Mesenchymal stem cell (in vitro differentiated cells and primary cell): ENCODE measurements at regions not wholly inside any gene's neighbourhood (a gene's known extent, or its start where the extent isn't known, plus 50 kb on each side); places are given as distances from the start of the nearest gene placed in this dataset.

ENCODE experiments used
- DNase-seq: peaks from one replicate; pipeline ENCODE4 v3.0.0-alpha.2; 2013
- H2AFZ ChIP-seq: one replicate; pipeline ENCODE4 v1.6.1; 2013; ENCODE audit warnings: low read depth, mild to moderate bottlenecking, control low read depth, inconsistent platforms, low read length, moderate library complexity
- H2AK5ac ChIP-seq: 2 replicates; pipeline ENCODE4 v1.6.1; 2013; ENCODE audit warnings: low read length, moderate library complexity, mild to moderate bottlenecking, inconsistent platforms; ENCODE audit not compliant: severe bottlenecking
- H2BK120ac ChIP-seq: one replicate; pipeline ENCODE4 v1.6.1; 2013; ENCODE audit warnings: low read depth, mild to moderate bottlenecking, inconsistent platforms, low read length, moderate library complexity
- H2BK12ac ChIP-seq, 2 experiments: one replicate each; pipeline ENCODE4 v1.6.1; 2013; ENCODE audit warnings: inconsistent platforms in 2 of 2, low read length in 2 of 2, mild to moderate bottlenecking in 2 of 2, moderate library complexity in 2 of 2, control low read depth in 1 of 2
- H2BK15ac ChIP-seq: one replicate; pipeline ENCODE4 v1.6.1; 2013; ENCODE audit warnings: mild to moderate bottlenecking, low read depth, inconsistent platforms; ENCODE audit not compliant: poor library complexity, severe bottlenecking
- H2BK5ac ChIP-seq: 2 replicates; pipeline ENCODE4 v1.6.1; 2013; ENCODE audit warnings: low read depth, mild to moderate bottlenecking, low read length, control low read depth, inconsistent platforms; ENCODE audit not compliant: poor library complexity, severe bottlenecking
- H3K14ac ChIP-seq, 2 experiments: one replicate each; pipeline ENCODE4 v1.6.1; 2013; ENCODE audit warnings: inconsistent platforms in 2 of 2, low read length in 2 of 2, control low read depth in 1 of 2, mild to moderate bottlenecking in 1 of 2, moderate library complexity in 1 of 2
- H3K18ac ChIP-seq, 2 experiments: one replicate each; pipeline ENCODE4 v1.6.1; 2013; ENCODE audit warnings: inconsistent platforms in 2 of 2, low read length in 2 of 2, control low read depth in 1 of 2, low read depth in 1 of 2, mild to moderate bottlenecking in 1 of 2
- H3K23ac ChIP-seq, 2 experiments: one replicate each; pipeline ENCODE4 v1.6.1; 2013; ENCODE audit warnings: inconsistent platforms in 2 of 2, low read length in 2 of 2, mild to moderate bottlenecking in 2 of 2, moderate library complexity in 2 of 2, control low read depth in 1 of 2
- H3K27ac ChIP-seq: 2 replicates; pipeline ENCODE4 v1.5.1; 2013; ENCODE audit warnings: mild to moderate bottlenecking, moderate library complexity, low read length, control low read depth, inconsistent platforms; ENCODE audit not compliant: poor library complexity, severe bottlenecking
- H3K27me3 ChIP-seq, 2 experiments: 2 replicates each; pipeline versions ENCODE4 v1.6.1 to v1.7.0; 2013; ENCODE audit warnings: low read length in 2 of 2, mild to moderate bottlenecking in 2 of 2, moderate library complexity in 2 of 2, control low read depth in 1 of 2, inconsistent platforms in 1 of 2; ENCODE audit not compliant: control insufficient read depth in 1 of 2, insufficient read depth in 1 of 2
- H3K36me3 ChIP-seq, 2 experiments: 2 replicates each; pipeline versions ENCODE4 v1.6.1 to v1.7.0; 2013; ENCODE audit warnings: low read length in 2 of 2, control low read depth in 1 of 2, inconsistent platforms in 1 of 2, low read depth in 1 of 2, mild to moderate bottlenecking in 1 of 2; ENCODE audit not compliant: insufficient read depth in 2 of 2, control insufficient read depth in 1 of 2
- H3K4ac ChIP-seq, 2 experiments: one replicate each; pipeline ENCODE4 v1.6.1; 2013; ENCODE audit warnings: inconsistent platforms in 2 of 2, low read length in 2 of 2, mild to moderate bottlenecking in 2 of 2, moderate library complexity in 2 of 2, control low read depth in 1 of 2, low read depth in 1 of 2
- H3K4me1 ChIP-seq: 2 replicates; pipeline ENCODE4 v1.6.1; 2013; ENCODE audit warnings: low read depth, low read length, control low read depth; ENCODE audit not compliant: control insufficient read depth, insufficient read depth
- H3K4me2 ChIP-seq: 2 replicates; pipeline ENCODE4 v1.6.1; 2013; ENCODE audit warnings: low read length, mild to moderate bottlenecking, inconsistent platforms; ENCODE audit not compliant: poor library complexity, severe bottlenecking
- H3K4me3 ChIP-seq, 2 experiments: 2 replicates each; pipeline versions ENCODE4 v1.5.1 to v1.7.0; 2013; ENCODE audit warnings: low read length in 2 of 2, mild to moderate bottlenecking in 2 of 2, control low read depth in 1 of 2, low read depth in 1 of 2; ENCODE audit not compliant: insufficient read depth in 1 of 2
- H3K79me1 ChIP-seq: replicated peaks from 2 replicates; pipeline ENCODE4 v1.6.1; 2013; ENCODE audit warnings: mild to moderate bottlenecking, control low read depth, low read length, inconsistent platforms; ENCODE audit not compliant: poor library complexity, severe bottlenecking
- H3K9ac ChIP-seq: 2 replicates; pipeline ENCODE4 v1.7.0; 2013; ENCODE audit warnings: mild to moderate bottlenecking, low read length, moderate library complexity
- H3K9me3 ChIP-seq: 2 replicates; pipeline ENCODE4 v1.7.0; 2013; ENCODE audit warnings: mild to moderate bottlenecking, low read length; ENCODE audit not compliant: control insufficient read depth
- H4K8ac ChIP-seq: one replicate; pipeline ENCODE4 v1.6.1; 2013; ENCODE audit warnings: inconsistent platforms, mild to moderate bottlenecking, low read length, moderate library complexity
- H4K91ac ChIP-seq: one replicate; pipeline ENCODE4 v1.6.1; 2013; ENCODE audit warnings: mild to moderate bottlenecking, low read length, inconsistent platforms
- WGBS: methylation state at CpG from one replicate; pipeline ENCODE4 v1.1.7; 2013; ENCODE audit warnings: mixed read lengths; 5-methylcytosine and 5-hydroxymethylcytosine counted together

GRCh38 chr4:157821814-157822213, 351.0 kb downstream of the GASK1B start:
- WGBS = 83% methylated on average over 15 of the region's 15 CpGs
- Histone ChIP-seq H3K9me3 (no peaks in the 10 kb centered on the region), H3K79me1 (no peaks in the 10 kb centered on the region), H3K27ac (no peak overlapping the region), H3K23ac (no peak overlapping the region), H2BK5ac (no peak overlapping the region), H3K4ac (no peak overlapping the region), H2BK12ac (no peak overlapping the region), H3K4me1 (no peaks in the 10 kb centered on the region), H3K18ac (no peak overlapping the region), H3K9ac (no peak overlapping the region), H2AFZ (no peak overlapping the region), H3K27me3 (no peaks in the 10 kb centered on the region), H3K4me3 (no peak overlapping the region), H2BK120ac (no peak overlapping the region), H4K8ac (no peak overlapping the region), H4K91ac (no peak overlapping the region), H3K36me3 (peaks cover 0 to 4% of the 10 kb centered on the region in 2 experiments), H3K4me2 (no peak overlapping the region), H2AK5ac (no peak overlapping the region), H3K14ac (no peak overlapping the region), H2BK15ac (no peak overlapping the region)
- no peak for DNase-seq

GRCh38 chr4:157819693-157820464, 352.9 kb downstream of the GASK1B start:
- Histone ChIP-seq H4K8ac (no peak overlapping the region), H3K36me3 (peaks cover 0 to 4% of the 10 kb centered on the region in 2 experiments), H3K4me2 (no peak overlapping the region), H3K4ac (no peak overlapping the region), H3K4me1 (no peaks in the 10 kb centered on the region), H3K23ac (no peak overlapping the region), H2BK15ac (no peak overlapping the region), H2AFZ (no peak overlapping the region), H3K18ac (no peak overlapping the region), H3K9me3 (no peaks in the 10 kb centered on the region), H2BK12ac (no peak overlapping the region), H3K27ac (no peak overlapping the region), H2BK5ac (no peak overlapping the region), H2AK5ac (no peak overlapping the region), H4K91ac (no peak overlapping the region), H3K27me3 (no peaks in the 10 kb centered on the region), H3K14ac (no peak overlapping the region), H3K4me3 (no peak overlapping the region), H3K9ac (no peak overlapping the region), H2BK120ac (no peak overlapping the region), H3K79me1 (no peaks in the 10 kb centered on the region)
- 82% methylated on average over 20 of the region's 20 CpGs for WGBS
- DNase-seq = no peak

GRCh38 chr4:157818946-157819692, 353.7 kb downstream of the GASK1B start:
- no peak overlapping the region for H3K9ac ChIP-seq
- no peak overlapping the region for H3K23ac ChIP-seq
- no peak overlapping the region for H4K8ac ChIP-seq
- no peak overlapping the region for H2BK12ac ChIP-seq
- no peaks in the 10 kb centered on the region for H3K27me3 ChIP-seq
- H3K27ac ChIP-seq = no peak overlapping the region
- no peak overlapping the region for H2BK15ac ChIP-seq
- H3K4ac ChIP-seq = no peak overlapping the region
- no peak overlapping the region for H3K4me3 ChIP-seq
- 84% methylated on average over 20 of the region's 20 CpGs for WGBS
- no peaks in the 10 kb centered on the region for H3K9me3 ChIP-seq
- H2BK120ac ChIP-seq = no peak overlapping the region
- no peak overlapping the region for H3K18ac ChIP-seq
- no peak overlapping the region for H2BK5ac ChIP-seq
- peaks cover 0 to 4% of the 10 kb centered on the region in 2 experiments for H3K36me3 ChIP-seq
- H3K79me1 ChIP-seq = no peaks in the 10 kb centered on the region
- H3K4me1 ChIP-seq = no peaks in the 10 kb centered on the region
- H3K14ac ChIP-seq = no peak overlapping the region
- DNase-seq = no peak
- no peak overlapping the region for H2AK5ac ChIP-seq
- H2AFZ ChIP-seq = no peak overlapping the region
- H3K4me2 ChIP-seq = no peak overlapping the region
- no peak overlapping the region for H4K91ac ChIP-seq

- no peak overlapping the region for H2BK12ac ChIP-seq
- H2BK15ac ChIP-seq = no peak overlapping the region
- no peak overlapping the region for H3K14ac ChIP-seq
- no peaks in the 10 kb centered on the region for H3K36me3 ChIP-seq
- no peak overlapping the region for H2BK120ac ChIP-seq
- H3K4me1 ChIP-seq = no peaks in the 10 kb centered on the region
- H3K4me3 ChIP-seq = no peak overlapping the region
- H3K79me1 ChIP-seq = no peaks in the 10 kb centered on the region
- H3K27me3 ChIP-seq = no peaks in the 10 kb centered on the region
- no peak for DNase-seq
- no peak overlapping the region for H3K9ac ChIP-seq
- H3K4ac ChIP-seq = no peak overlapping the region
- H3K4me2 ChIP-seq = no peak overlapping the region
- no peaks in the 10 kb centered on the region for H3K9me3 ChIP-seq
- H3K23ac ChIP-seq = no peak overlapping the region
- no peak overlapping the region for H2AK5ac ChIP-seq
- H2AFZ ChIP-seq = no peak overlapping the region
- no peak overlapping the region for H4K91ac ChIP-seq
- no peak overlapping the region for H2BK5ac ChIP-seq
- no peak overlapping the region for H3K27ac ChIP-seq
- no peak overlapping the region for H3K18ac ChIP-seq
- no peak overlapping the region for H4K8ac ChIP-seq
Observed at GRCh38 chr4:157810137-157810774, 362.6 kb downstream of the GASK1B start.
